ENCODE measurements at regions not wholly inside any gene's neighbourhood (a gene's known extent, or its start where the extent isn't known, plus 50 kb on each side); places are given as distances from the start of the nearest gene placed in this dataset.

- H3K4me1 ChIP-seq (ENCODE audit: control insufficient read depth, extremely low read depth, insufficient read depth, low read length) = no peaks in the 10 kb centered on the region
- no peak overlapping the region for H2AFZ ChIP-seq (ENCODE audit: low read depth, low read length)
- POLR2A ChIA-PET = no interaction called here
- H3K79me2 ChIP-seq (ENCODE audit: control insufficient read depth, insufficient read depth, low read length) = no peaks in the 10 kb centered on the region
- no TSS peak for BruUV-seq (replicated peaks)
- H3K9me3 ChIP-seq (replicated peaks; ENCODE audit: control insufficient read depth, insufficient read depth, low read length) = no peaks in the 10 kb centered on the region
- no peaks in the 10 kb centered on the region for H3K9me1 ChIP-seq (replicated peaks; ENCODE audit: control insufficient read depth, extremely low read depth, insufficient read depth, low read length)
- no peak for DNase-seq (ENCODE audit: low read depth, low spot score)
- H3K27me3 ChIP-seq (ENCODE audit: control insufficient read depth in 2 of 2, insufficient read depth in 2 of 2, low read length in 2 of 2) = no peaks in the 10 kb centered on the region
- H3K4me3 ChIP-seq (replicated peaks in 1 of 3; ENCODE audit: insufficient read depth in 1 of 3, low read depth in 1 of 3, low read length in 3 of 3) = no peak overlapping the region
- dilution Hi-C loops (cut with MboI; ENCODE audit: extremely low pct_ligation_motif_present, low sequenced_read_pairs) (no loop called here), intact Hi-C loops (cut with micrococcal nuclease) (no loop called here)
- no peaks in the 10 kb centered on the region for H4K20me1 ChIP-seq (replicated peaks; ENCODE audit: control insufficient read depth, extremely low read depth, insufficient read depth, low read length)
- H3K4me2 ChIP-seq (ENCODE audit: insufficient read depth, low read length) = no peak overlapping the region
- H3K9ac ChIP-seq (replicated peaks; ENCODE audit: extremely low read depth, insufficient read depth, low read length) = no peak overlapping the region
- H3K27ac ChIP-seq (ENCODE audit: insufficient read depth, low read depth, low read length) = no peak overlapping the region
- no peaks in the 10 kb centered on the region for H3K36me3 ChIP-seq (ENCODE audit: control insufficient read depth in 2 of 2, extremely low read depth in 1 of 2, insufficient read depth in 2 of 2, low read length in 2 of 2)
- TF ChIP-seq CTCF (IDR thresholded peaks at IDR 0.05; ENCODE audit: extremely low read depth in 1 of 2, insufficient read depth in 1 of 2, low read depth in 1 of 2, low read length in 2 of 2) (no peak), JUN (IDR thresholded peaks at IDR 0.05; ENCODE audit: borderline replicate concordance, insufficient read depth, insufficient read length, low read depth) (no peak), EZH2 (IDR thresholded peaks at IDR 0.05; ENCODE audit: borderline replicate concordance, low read depth, low read length, severe bottlenecking) (no peak), MYC (IDR thresholded peaks at IDR 0.05; ENCODE audit: low read depth, low read length) (no peak), GATA2 (IDR thresholded peaks at IDR 0.05; ENCODE audit: insufficient read depth, insufficient read length, low read depth, low read length) (no peak), POLR2AphosphoS5 (IDR thresholded peaks at IDR 0.05; ENCODE audit: insufficient read depth, low read depth, low read length) (no peak)
- FAIRE-seq = no peak
- CTCF ChIA-PET = no interaction called here
Measured at GRCh38 chr13:112207129-112207528, 140.2 kb downstream of the SOX1 start.

GRCh38 chr13:112208656-112209055, 141.7 kb downstream of the SOX1 start:
- Histone ChIP-seq H3K9me1 (replicated peaks; ENCODE audit: control insufficient read depth, extremely low read depth, insufficient read depth, low read length) (no peaks in the 10 kb centered on the region), H3K27ac (ENCODE audit: insufficient read depth, low read depth, low read length) (no peak overlapping the region), H4K20me1 (replicated peaks; ENCODE audit: control insufficient read depth, extremely low read depth, insufficient read depth, low read length) (no peaks in the 10 kb centered on the region), H3K4me3 (replicated peaks in 1 of 3; ENCODE audit: insufficient read depth in 1 of 3, low read depth in 1 of 3, low read length in 3 of 3) (no peak overlapping the region), H2AFZ (ENCODE audit: low read depth, low read length) (no peak overlapping the region), H3K4me2 (ENCODE audit: insufficient read depth, low read length) (no peak overlapping the region), H3K9ac (replicated peaks; ENCODE audit: extremely low read depth, insufficient read depth, low read length) (no peak overlapping the region), H3K9me3 (replicated peaks; ENCODE audit: control insufficient read depth, insufficient read depth, low read length) (no peaks in the 10 kb centered on the region), H3K36me3 (ENCODE audit: control insufficient read depth in 2 of 2, extremely low read depth in 1 of 2, insufficient read depth in 2 of 2, low read length in 2 of 2) (no peaks in the 10 kb centered on the region), H3K4me1 (ENCODE audit: control insufficient read depth, extremely low read depth, insufficient read depth, low read length) (no peaks in the 10 kb centered on the region), H3K27me3 (ENCODE audit: control insufficient read depth in 2 of 2, insufficient read depth in 2 of 2, low read length in 2 of 2) (no peaks in the 10 kb centered on the region), H3K79me2 (ENCODE audit: control insufficient read depth, insufficient read depth, low read length) (no peaks in the 10 kb centered on the region)
- ChIA-PET CTCF (no interaction called here), POLR2A (no interaction called here)
- no peak for DNase-seq (ENCODE audit: low read depth, low spot score)
- dilution Hi-C loops (cut with MboI; ENCODE audit: extremely low pct_ligation_motif_present, low sequenced_read_pairs) = no loop called here
- FAIRE-seq = no peak
- no TSS peak for BruUV-seq (replicated peaks)
- TF ChIP-seq GATA2 (IDR thresholded peaks at IDR 0.05; ENCODE audit: insufficient read depth, insufficient read length, low read depth, low read length) (no peak), POLR2A (IDR thresholded peaks at IDR 0.05; ENCODE audit: low read depth, low read length) (no peak), MAX (IDR thresholded peaks at IDR 0.05; ENCODE audit: insufficient read depth, insufficient read length) (no peak), MYC (IDR thresholded peaks at IDR 0.05; ENCODE audit: low read depth, low read length) (no peak), POLR2AphosphoS5 (IDR thresholded peaks at IDR 0.05; ENCODE audit: insufficient read depth, low read depth, low read length) (no peak), CTCF (IDR thresholded peaks at IDR 0.05; ENCODE audit: extremely low read depth in 1 of 2, insufficient read depth in 1 of 2, low read depth in 1 of 2, low read length in 2 of 2) (no peak), JUN (IDR thresholded peaks at IDR 0.05; ENCODE audit: borderline replicate concordance, insufficient read depth, insufficient read length, low read depth) (no peak), EZH2 (IDR thresholded peaks at IDR 0.05; ENCODE audit: borderline replicate concordance, low read depth, low read length, severe bottlenecking) (no peak), FOS (IDR thresholded peaks at IDR 0.05; ENCODE audit: borderline replicate concordance, insufficient read depth, low read length) (no peak)
- intact Hi-C loops (cut with micrococcal nuclease) = no loop called here
